SU-DHL-6 (cell line): ENCODE measurements at regions not wholly inside any gene's neighbourhood (a gene's known extent, or its start where the extent isn't known, plus 50 kb on each side); places are given as distances from the start of the nearest gene placed in this dataset.

Source experiments
- H2AFZ ChIP-seq: fragments of 200-600 bp; sonication (generic); 2 replicates; pipeline ENCODE4 v1.6.1; 2014; ENCODE audit warnings: low read depth, mild to moderate bottlenecking, moderate library complexity, mixed read lengths, antibody characterized with exemption, low read length; ENCODE audit not compliant: severe bottlenecking
- H3F3A ChIP-seq: fragments of 200-600 bp; shearing (Covaris generic); 2 replicates; pipeline ENCODE4 v1.6.0; 2016; ENCODE audit warnings: antibody characterized with exemption, mild to moderate bottlenecking; ENCODE audit not compliant: insufficient read depth
- H3K27ac ChIP-seq: fragments of 200-600 bp; sonication (generic); 2 replicates; pipeline ENCODE4 v1.5.1; 2016; ENCODE audit warnings: low read depth, mild to moderate bottlenecking, low read length, moderate library complexity, mixed read lengths
- H3K27me3 ChIP-seq: fragments of 200-600 bp; sonication (generic), shearing (Covaris generic); 2 replicates; pipeline ENCODE4 v1.6.0; 2014; ENCODE audit warnings: mild to moderate bottlenecking, low read length
- H3K36me3 ChIP-seq: fragments of 200-600 bp; sonication (generic); 2 replicates; pipeline ENCODE4 v1.6.1; 2014; ENCODE audit warnings: mild to moderate bottlenecking, low read length, mixed read lengths
- H3K4me2 ChIP-seq: fragments of 300-600, 200-600 bp; shearing (Covaris generic), sonication (generic); 2 replicates; pipeline ENCODE4 v1.6.0; 2014; ENCODE audit warnings: low read length, low read depth, mild to moderate bottlenecking; ENCODE audit not compliant: poor library complexity, severe bottlenecking
- H3K4me3 ChIP-seq: fragments of 200-600 bp; sonication (generic); 2 replicates; pipeline ENCODE4 v1.5.1; 2014; ENCODE audit warnings: antibody characterized with exemption, low read length, mild to moderate bottlenecking, mixed read lengths; ENCODE audit not compliant: insufficient read depth, poor library complexity, severe bottlenecking
- H3K79me2 ChIP-seq: fragments of 200-600 bp; sonication (generic); 2 replicates; pipeline ENCODE4 v1.6.1; 2014; ENCODE audit warnings: mild to moderate bottlenecking, low read length, moderate library complexity; ENCODE audit not compliant: insufficient read depth
- H3K9ac ChIP-seq: fragments of 200-600 bp; sonication (generic); 2 replicates; pipeline ENCODE4 v1.7.0; 2014; ENCODE audit warnings: mild to moderate bottlenecking, low read length
- H3K9me2 ChIP-seq: fragments of 200-600 bp; sonication (generic); replicated peaks from 2 replicates; pipeline ENCODE4 v1.6.1; 2014; ENCODE audit warnings: low read length; ENCODE audit not compliant: insufficient read depth
- H3K9me3 ChIP-seq: fragments of 200-600 bp; sonication (generic); 2 replicates; pipeline ENCODE4 v1.6.1; 2014; ENCODE audit warnings: low read length, mixed read lengths; ENCODE audit not compliant: insufficient read depth
- H4K20me1 ChIP-seq: fragments of 200-600 bp; sonication (generic); 2 replicates; pipeline ENCODE4 v1.6.1; 2014; ENCODE audit warnings: low read depth, mild to moderate bottlenecking, antibody characterized with exemption, low read length, moderate library complexity, mixed read lengths
- EZH2phosphoT487 ChIP-seq: fragments of 200-600 bp; sonication (generic), shearing (Covaris generic); conservative IDR thresholded peaks from 2 replicates; pipeline ENCODE4 v1.6.1; 2018; ENCODE audit warnings: mild to moderate bottlenecking, antibody characterized with exemption, low read length, moderate library complexity, mixed read lengths
- TF ChIP-seq, protein P1 (sequence below): fragments of 200-600 bp; sonication (generic); IDR thresholded peaks from one replicate; pipeline ENCODE4 v1.5.1; 2017; ENCODE audit warnings: antibody characterized with exemption, mild to moderate bottlenecking, low read length, moderate library complexity; ENCODE audit not compliant: insufficient read depth, poor library complexity, severe bottlenecking

DNA sequence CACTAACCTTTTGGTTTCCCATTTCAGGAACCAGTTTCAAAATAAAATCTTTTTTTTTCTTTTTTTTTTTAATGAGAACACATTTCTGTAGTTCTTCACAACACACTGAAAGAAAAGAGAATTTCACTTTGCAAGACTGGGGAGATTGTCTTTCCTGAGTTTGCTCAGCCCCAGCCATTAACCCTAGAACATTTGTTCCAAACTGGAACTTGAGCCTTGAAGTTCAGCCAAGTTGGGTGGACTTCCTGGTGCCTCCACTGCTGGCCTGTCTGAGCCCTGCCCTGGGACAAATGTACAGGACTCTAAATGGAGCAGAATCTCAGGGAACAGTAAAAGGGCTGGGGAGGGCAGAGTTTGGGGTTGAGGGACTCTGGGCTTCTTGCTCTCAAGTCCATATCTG, 196.4 kb upstream of the LPP start:
- Histone ChIP-seq H3K9ac (peak overlapping the region; percentile 69), H3K36me3 (0 out of 2 replicates have a peak, but pooled peaks cover 4% of the 10 kb centered on the region), H3K4me3 (no peak overlapping the region), H3K27ac (peak overlapping the region; percentile 100), H3K4me2 (peak overlapping the region; percentile 68), H3K79me2 (peaks cover 10% of the 10 kb centered on the region; the same call in 1 of the 2 replicates), H3K27me3 (no peaks in the 10 kb centered on the region), H2AFZ (no peak overlapping the region), H4K20me1 (no peaks in the 10 kb centered on the region), H3K9me2 (no peaks in the 10 kb centered on the region), H3K9me3 (no peaks in the 10 kb centered on the region), H3F3A (peaks cover 65% of the 10 kb centered on the region)
- TF ChIP-seq, protein P1, sequence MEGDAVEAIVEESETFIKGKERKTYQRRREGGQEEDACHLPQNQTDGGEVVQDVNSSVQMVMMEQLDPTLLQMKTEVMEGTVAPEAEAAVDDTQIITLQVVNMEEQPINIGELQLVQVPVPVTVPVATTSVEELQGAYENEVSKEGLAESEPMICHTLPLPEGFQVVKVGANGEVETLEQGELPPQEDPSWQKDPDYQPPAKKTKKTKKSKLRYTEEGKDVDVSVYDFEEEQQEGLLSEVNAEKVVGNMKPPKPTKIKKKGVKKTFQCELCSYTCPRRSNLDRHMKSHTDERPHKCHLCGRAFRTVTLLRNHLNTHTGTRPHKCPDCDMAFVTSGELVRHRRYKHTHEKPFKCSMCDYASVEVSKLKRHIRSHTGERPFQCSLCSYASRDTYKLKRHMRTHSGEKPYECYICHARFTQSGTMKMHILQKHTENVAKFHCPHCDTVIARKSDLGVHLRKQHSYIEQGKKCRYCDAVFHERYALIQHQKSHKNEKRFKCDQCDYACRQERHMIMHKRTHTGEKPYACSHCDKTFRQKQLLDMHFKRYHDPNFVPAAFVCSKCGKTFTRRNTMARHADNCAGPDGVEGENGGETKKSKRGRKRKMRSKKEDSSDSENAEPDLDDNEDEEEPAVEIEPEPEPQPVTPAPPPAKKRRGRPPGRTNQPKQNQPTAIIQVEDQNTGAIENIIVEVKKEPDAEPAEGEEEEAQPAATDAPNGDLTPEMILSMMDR = no peak
- TF ChIP-seq EZH2phosphoT487 = no peak

DNA sequence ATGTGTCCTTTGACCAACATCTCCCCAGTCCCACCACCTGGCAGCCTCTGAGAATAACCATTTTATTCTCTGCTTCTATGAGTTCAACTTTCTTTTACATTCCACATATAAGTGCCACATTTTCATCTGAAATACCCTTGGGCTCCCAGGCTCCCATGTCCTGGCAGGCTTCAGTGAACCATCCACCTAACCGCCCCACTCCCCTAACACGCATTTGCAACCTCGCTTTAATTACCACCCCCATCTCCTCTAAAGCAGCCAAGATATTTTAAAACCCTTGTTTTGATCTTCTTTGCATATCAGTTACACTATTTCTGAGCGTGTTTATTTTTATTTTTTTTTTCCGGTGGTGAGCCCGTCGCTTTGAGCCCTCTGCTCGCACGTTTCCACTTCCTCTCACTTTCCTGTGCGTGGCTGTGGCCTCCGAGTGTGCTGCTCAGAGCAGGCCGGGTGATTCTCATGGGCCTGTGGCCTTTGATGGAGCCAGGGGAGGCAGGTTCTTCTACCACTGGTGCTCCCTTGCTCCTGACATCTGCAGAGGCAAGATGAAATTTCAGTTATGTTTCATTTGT, 195.4 kb upstream of the LPP start:
- no peaks in the 10 kb centered on the region for H3K9me2 ChIP-seq
- H3K9me3 ChIP-seq = no peaks in the 10 kb centered on the region
- peaks cover 10% of the 10 kb centered on the region; the same call in 1 of the 2 replicates for H3K79me2 ChIP-seq
- H2AFZ ChIP-seq = no peak overlapping the region
- peak overlapping the region; percentile 71 for H3K4me2 ChIP-seq
- peaks cover 66% of the 10 kb centered on the region for H3F3A ChIP-seq
- H3K27me3 ChIP-seq = no peaks in the 10 kb centered on the region
- H3K36me3 ChIP-seq = 0 out of 2 replicates have a peak, but pooled peaks cover 4% of the 10 kb centered on the region
- H4K20me1 ChIP-seq = no peaks in the 10 kb centered on the region
- H3K9ac ChIP-seq = peak overlapping the region; percentile 71
- H3K4me3 ChIP-seq = peak overlapping the region; percentile 11
- TF ChIP-seq EZH2phosphoT487 = no peak
- TF ChIP-seq, protein P1 = no peak
- H3K27ac ChIP-seq = peak overlapping the region; percentile 100

DNA sequence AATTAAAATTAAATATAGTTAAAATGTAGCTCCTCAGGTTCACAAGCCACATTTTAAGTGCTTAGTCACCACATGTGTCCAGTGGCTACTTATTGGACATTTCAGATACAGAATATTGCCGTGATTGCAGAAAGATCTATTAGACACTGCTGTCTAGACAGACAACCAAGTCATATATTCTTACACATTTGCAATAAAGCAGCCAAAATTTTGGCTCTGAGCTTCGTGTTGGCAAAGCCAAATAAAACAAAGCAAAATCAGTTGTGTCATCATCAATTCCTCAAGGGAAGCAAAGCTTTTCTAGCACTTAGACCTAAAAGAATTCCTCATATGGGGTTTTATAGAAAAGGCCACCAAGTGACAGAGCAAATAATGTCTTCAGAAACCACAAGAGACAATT, 193.1 kb upstream of the LPP start:
- TF ChIP-seq EZH2phosphoT487 = no peak
- TF ChIP-seq, protein P1 = no peak
- H3K27ac ChIP-seq = peak overlapping the region; percentile 100
- H4K20me1 ChIP-seq = no peaks in the 10 kb centered on the region
- H3K9ac ChIP-seq = peak overlapping the region; percentile 66
- no peak overlapping the region for H2AFZ ChIP-seq
- H3K9me3 ChIP-seq = no peaks in the 10 kb centered on the region
- H3K4me2 ChIP-seq = peak overlapping the region; percentile 89
- peaks cover 73% of the 10 kb centered on the region for H3F3A ChIP-seq
- no peak overlapping the region for H3K4me3 ChIP-seq
- no peaks in the 10 kb centered on the region for H3K27me3 ChIP-seq
- H3K79me2 ChIP-seq = peaks cover 19% of the 10 kb centered on the region
- H3K36me3 ChIP-seq = 0 out of 2 replicates have a peak, but pooled peaks cover 4% of the 10 kb centered on the region
- no peaks in the 10 kb centered on the region for H3K9me2 ChIP-seq
